Glutamatergic neuron (in vitro differentiated cells): ENCODE measurements at regions not wholly inside any gene's neighbourhood (a gene's known extent, or its start where the extent isn't known, plus 50 kb on each side); places are given as distances from the start of the nearest gene placed in this dataset.

Source experiments
- DNase-seq: peaks from one replicate; pipeline ENCODE4 v3.0.0; 2022
- H3K27ac Mint-ChIP-seq: one replicate; pipeline ENCODE4 v1.8.0; 2020; ENCODE audit warnings: mild to moderate bottlenecking, mixed read lengths, inconsistent platforms; ENCODE audit not compliant: unreplicated experiment
- H3K27me3 Mint-ChIP-seq: one replicate; pipeline ENCODE4 v1.8.0; 2020; ENCODE audit warnings: mild to moderate bottlenecking, moderate library complexity, mixed read lengths, inconsistent platforms; ENCODE audit not compliant: unreplicated experiment
- H3K36me3 Mint-ChIP-seq: one replicate; pipeline ENCODE4 v1.8.0; 2020; ENCODE audit warnings: mild to moderate bottlenecking, mixed read lengths, inconsistent platforms; ENCODE audit not compliant: unreplicated experiment
- H3K4me1 Mint-ChIP-seq: one replicate; pipeline ENCODE4 v1.8.0; 2020; ENCODE audit warnings: mild to moderate bottlenecking, low read depth, mixed read lengths, inconsistent platforms; ENCODE audit not compliant: unreplicated experiment
- H3K4me3 Mint-ChIP-seq: one replicate; pipeline ENCODE4 v1.8.0; 2020; ENCODE audit warnings: mild to moderate bottlenecking, mixed read lengths, inconsistent platforms; ENCODE audit not compliant: unreplicated experiment
- H3K9me3 Mint-ChIP-seq: one replicate; pipeline ENCODE4 v1.8.0; 2020; ENCODE audit warnings: mild to moderate bottlenecking, moderate library complexity, mixed read lengths, inconsistent platforms; ENCODE audit not compliant: unreplicated experiment
- CTCF ChIP-seq: fragments of 200-600 bp; sonication (generic); IDR thresholded peaks from one replicate; pipeline ENCODE4 v1.5.0; 2021; ENCODE audit not compliant: partially characterized antibody, unreplicated experiment

DNA sequence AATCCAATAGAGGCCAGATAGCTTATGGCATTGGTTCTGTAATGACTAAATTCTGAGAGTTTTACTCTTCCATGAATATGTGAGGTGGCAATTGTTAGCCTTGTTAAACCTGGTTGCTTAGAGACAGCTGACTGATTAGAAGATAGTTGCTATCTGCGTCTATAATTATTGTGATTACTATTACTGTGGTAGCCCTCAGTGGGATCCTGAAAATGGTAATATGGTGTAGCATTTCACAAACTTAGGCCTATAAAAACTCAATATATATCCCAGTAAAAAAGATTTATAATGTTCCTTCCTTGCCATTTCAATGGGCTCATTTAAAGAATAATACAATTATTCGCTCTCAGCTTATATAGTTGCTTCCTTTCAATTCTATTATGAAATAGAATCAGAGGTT, 405.8 kb upstream of the CDH2 start:
- DNase-seq, result no peak
- no peak for TF ChIP-seq CTCF
- Mint-ChIP-seq H3K27me3 (no peaks in the 10 kb centered on the region), H3K4me1 (peaks cover 9% of the 10 kb centered on the region), H3K4me3 (no peak overlapping the region), H3K36me3 (no peaks in the 10 kb centered on the region), H3K9me3 (no peaks in the 10 kb centered on the region), H3K27ac (no peak overlapping the region)

DNA sequence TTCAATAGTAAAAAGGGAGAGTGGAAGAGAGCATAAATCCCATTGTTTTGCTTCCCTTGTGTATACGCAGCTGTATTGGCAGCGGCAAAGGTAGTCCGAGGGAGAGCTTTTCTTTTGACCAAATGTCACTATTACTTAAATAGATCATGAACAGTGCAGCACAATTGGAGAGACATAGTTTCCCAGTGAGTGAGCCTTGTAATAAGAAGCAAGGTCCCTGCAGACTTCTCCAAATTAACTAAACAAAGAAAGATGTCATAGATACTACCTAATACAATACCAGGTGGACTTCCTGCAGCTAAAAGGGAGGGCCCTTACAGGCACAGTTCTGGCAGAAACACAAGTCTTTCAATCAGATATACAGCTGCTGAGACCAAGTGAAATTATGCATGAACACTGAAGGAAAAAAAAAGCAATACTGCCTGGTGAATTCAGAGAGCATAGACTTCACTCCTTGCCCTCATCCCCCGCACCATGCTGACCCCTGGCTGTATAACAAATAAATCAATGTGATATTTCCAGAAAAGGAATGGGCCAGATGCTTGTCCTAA, 404.7 kb upstream of the CDH2 start:
- H3K4me1 Mint-ChIP-seq, result peaks cover 9% of the 10 kb centered on the region

GRCh38 chr18:28576941-28577340, 400.0 kb upstream of the CDH2 start:
- Mint-ChIP-seq H3K9me3 (no peaks in the 10 kb centered on the region), H3K4me1 (peaks cover 8% of the 10 kb centered on the region), H3K4me3 (no peak overlapping the region), H3K27me3 (no peaks in the 10 kb centered on the region), H3K27ac (no peak overlapping the region), H3K36me3 (no peaks in the 10 kb centered on the region)
- no peak for TF ChIP-seq CTCF
- no peak for DNase-seq

More for the DNA sequence above, 404.7 kb upstream of the CDH2 start:
- no peaks in the 10 kb centered on the region for H3K9me3 Mint-ChIP-seq
- DNase-seq, result no peak
- no peak for TF ChIP-seq CTCF
- H3K27me3 Mint-ChIP-seq, result no peaks in the 10 kb centered on the region
- H3K36me3 Mint-ChIP-seq, result no peaks in the 10 kb centered on the region
- no peak overlapping the region for H3K27ac Mint-ChIP-seq
- no peak overlapping the region for H3K4me3 Mint-ChIP-seq

DNA sequence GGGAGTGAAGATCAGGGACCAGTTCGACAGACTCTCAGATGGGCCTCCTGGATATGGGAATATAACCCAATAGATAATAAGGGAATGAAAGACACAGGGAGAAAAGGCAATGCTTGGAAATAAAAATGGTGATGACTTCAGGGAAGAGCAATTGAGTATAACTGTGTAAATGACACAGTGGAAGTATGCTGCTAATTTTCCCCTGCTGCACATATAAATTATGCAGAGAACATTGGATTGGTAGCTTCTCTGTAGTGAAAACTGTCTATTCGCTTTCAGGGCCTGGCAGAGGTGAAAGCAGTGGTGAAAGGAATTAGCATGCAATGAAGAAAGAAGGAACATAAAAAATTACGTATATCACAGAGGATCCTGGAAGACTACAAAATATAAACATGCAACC, 398.2 kb upstream of the CDH2 start:
- no peak for DNase-seq

DNA sequence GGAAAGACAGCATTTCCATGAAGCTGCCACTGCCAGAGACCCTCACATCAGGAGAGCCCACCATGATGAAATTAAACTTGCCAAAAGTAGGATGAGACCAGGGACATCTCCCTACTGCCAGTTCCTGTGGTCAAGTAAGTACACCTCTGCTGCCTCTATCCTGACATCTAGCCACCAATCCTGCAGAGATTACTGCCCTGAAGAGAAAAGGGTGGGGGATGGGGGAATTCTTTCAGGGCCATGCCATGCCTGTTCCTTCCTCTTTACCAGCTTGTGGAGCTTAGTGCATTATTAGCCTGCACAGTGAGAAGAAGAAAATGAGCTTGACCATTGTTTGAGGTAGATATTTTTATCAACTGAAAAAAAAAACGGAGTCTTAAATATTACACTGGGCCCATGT, 397.2 kb upstream of the CDH2 start:
- H3K9me3 Mint-ChIP-seq, result no peaks in the 10 kb centered on the region
- H3K36me3 Mint-ChIP-seq, result no peaks in the 10 kb centered on the region
- H3K27ac Mint-ChIP-seq, result no peak overlapping the region
- no peak overlapping the region for H3K4me3 Mint-ChIP-seq
- no peaks in the 10 kb centered on the region for H3K27me3 Mint-ChIP-seq
- no peak for DNase-seq
- no peaks in the 10 kb centered on the region for H3K4me1 Mint-ChIP-seq
- TF ChIP-seq CTCF, result no peak

More for the DNA sequence above, 398.2 kb upstream of the CDH2 start:
- Mint-ChIP-seq H3K36me3 (no peaks in the 10 kb centered on the region), H3K27me3 (no peaks in the 10 kb centered on the region), H3K4me3 (no peak overlapping the region), H3K9me3 (no peaks in the 10 kb centered on the region), H3K27ac (no peak overlapping the region), H3K4me1 (no peaks in the 10 kb centered on the region)
- no peak for TF ChIP-seq CTCF
